CD4-positive, alpha-beta T cell (primary cell): ENCODE measurements at regions not wholly inside any gene's neighbourhood (a gene's known extent, or its start where the extent isn't known, plus 50 kb on each side); places are given as distances from the start of the nearest gene placed in this dataset.

Experiments
- ATAC-seq: fragments of 200-7000 bp; cut with Tn5 transposase; one replicate; pipeline ENCODE4 v1.10.0; 2022; ENCODE audit warnings: mild to moderate bottlenecking; ENCODE audit not compliant: poor library complexity
- CTCF ChIA-PET: fragments of 350-600 bp; sonication (Branson Sonifier 250); formaldehyde crosslinking; loops from one replicate; lab custom pipeline; 2021; ENCODE audit warnings: antibody characterized with exemption, inconsistent platforms; lab: Charles Lee
- POLR2A ChIA-PET: fragments of 350-600 bp; sonication (Branson Sonifier 250); formaldehyde crosslinking; loops from one replicate; lab custom pipeline; 2021; ENCODE audit warnings: antibody characterized with exemption, inconsistent platforms; lab: Charles Lee
- DNase-seq, 14 experiments: peaks; one replicate each; pipeline ENCODE4 v3.0.0-alpha.2; 2013 to 2020; ENCODE audit warnings: mixed read lengths in 2 of 14
- H3K27ac ChIP-seq, 2 donors: one replicate each; pipeline versions ENCODE4 v1.5.1 to v1.7.0; 2013; ENCODE audit warnings: low read length in 2 of 2, low read depth in 1 of 2, mild to moderate bottlenecking in 1 of 2
- H3K27me3 ChIP-seq, 2 experiments: 1 replicate in 1 of 2; 2 replicates in 1 of 2; pipeline versions ENCODE4 v1.6.1 to v1.7.0; 2013; ENCODE audit warnings: low read length in 2 of 2, control low read depth in 1 of 2, mild to moderate bottlenecking in 1 of 2, moderate library complexity in 1 of 2; ENCODE audit not compliant: insufficient read depth in 2 of 2, control insufficient read depth in 1 of 2
- H3K36me3 ChIP-seq: one replicate; pipeline ENCODE4 v1.6.1; 2013; ENCODE audit warnings: low read length, control low read depth; ENCODE audit not compliant: insufficient read depth
- H3K4me1 ChIP-seq: one replicate; pipeline ENCODE4 v1.6.1; 2013; ENCODE audit warnings: low read length, control low read depth; ENCODE audit not compliant: insufficient read depth
- H3K4me3 ChIP-seq: one replicate; pipeline ENCODE4 v1.5.1; 2013; ENCODE audit warnings: mild to moderate bottlenecking, low read length, moderate library complexity
- H3K9me3 ChIP-seq, 2 experiments: 1 replicate in 1 of 2; 2 replicates in 1 of 2; pipeline versions ENCODE4 v1.6.1 to v1.7.0; 2013; ENCODE audit warnings: low read length in 2 of 2, mild to moderate bottlenecking in 2 of 2, control low read depth in 1 of 2, moderate library complexity in 1 of 2; ENCODE audit not compliant: control insufficient read depth in 1 of 2, insufficient read depth in 1 of 2
- H3K27ac Mint-ChIP-seq: one replicate; pipeline ENCODE4 v1.8.0; 2020; ENCODE audit warnings: mixed read lengths
- H3K27me3 Mint-ChIP-seq: one replicate; pipeline ENCODE4 v1.8.0; 2021; ENCODE audit warnings: mixed read lengths
- H3K36me3 Mint-ChIP-seq: one replicate; pipeline ENCODE4 v1.8.0; 2021; ENCODE audit warnings: low read depth, mixed read lengths
- H3K4me1 Mint-ChIP-seq: one replicate; pipeline ENCODE4 v1.8.0; 2021; ENCODE audit warnings: low read depth, mixed read lengths
- H3K4me3 Mint-ChIP-seq: one replicate; pipeline ENCODE4 v1.8.0; 2020; ENCODE audit warnings: mild to moderate bottlenecking, mixed read lengths
- H3K9me3 Mint-ChIP-seq: one replicate; pipeline ENCODE4 v1.8.0; 2020; ENCODE audit warnings: mixed read lengths
- intact Hi-C, 2 experiments: fragments of 100-400 bp; cut with DNase I in 1 of 2; cut with micrococcal nuclease in 1 of 2; formaldehyde crosslinking; loops; one replicate each; pipeline versions ENCODE4 v1.15.1 to v1.9.0; 2023 to 2025; cut with DNase I, micrococcal nuclease
- TF ChIP-seq, protein P1 (sequence below): fragments of 200-600 bp; IDR thresholded peaks from one replicate; pipeline ENCODE4 v1.8.0; 2022; ENCODE audit warnings: antibody characterized with exemption, mild to moderate bottlenecking

DNA sequence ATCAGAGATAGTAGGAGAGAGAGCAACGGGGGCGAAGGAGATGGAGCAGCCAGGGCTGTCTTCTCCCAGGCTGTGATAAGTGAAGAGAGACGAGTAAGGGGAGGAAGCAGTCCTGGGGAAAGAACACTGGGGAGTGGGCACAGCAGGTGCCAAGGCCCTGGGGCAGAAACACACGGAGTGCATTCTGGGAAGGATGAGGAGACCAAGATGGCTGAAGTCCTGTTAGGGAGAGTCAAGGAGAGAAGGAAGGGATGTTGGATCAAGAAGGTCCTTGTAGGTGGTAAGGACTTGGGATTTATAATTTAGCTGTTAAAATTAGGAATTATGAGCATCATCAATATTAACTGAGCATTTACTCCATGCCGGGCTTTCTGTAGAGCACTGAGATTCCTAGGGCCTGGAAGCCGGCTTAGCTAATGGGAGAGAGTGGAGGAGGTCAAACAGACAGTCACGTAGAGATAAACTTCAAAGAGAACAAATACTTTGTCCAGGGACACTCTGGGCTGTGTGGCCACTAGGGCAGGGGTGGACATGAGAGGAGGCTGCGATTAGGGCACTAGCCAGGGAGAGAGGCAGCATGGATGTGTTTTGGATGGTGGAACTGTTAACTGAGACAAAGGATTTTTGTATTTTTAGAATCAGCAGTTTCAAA is 134.2 kb upstream of the PEG3 start:
- DNase-seq (no peak), ATAC-seq (no peak)
- Histone ChIP-seq H3K9me3 (peaks cover 28 to 59% of the 10 kb centered on the region in 2 experiments), H3K4me1 (no peaks in the 10 kb centered on the region), H3K27ac (no peak overlapping the region), H3K36me3 (no peaks in the 10 kb centered on the region), H3K27me3 (no peaks in the 10 kb centered on the region), H3K4me3 (no peak overlapping the region)
- Mint-ChIP-seq H3K36me3 (no peaks in the 10 kb centered on the region), H3K4me1 (no peaks in the 10 kb centered on the region), H3K27me3 (no peaks in the 10 kb centered on the region), H3K4me3 (no peak overlapping the region), H3K9me3 (peaks cover 14% of the 10 kb centered on the region), H3K27ac (no peak overlapping the region)
- ChIA-PET POLR2A (no interaction called here), CTCF (no interaction called here)
- TF ChIP-seq, protein P1, sequence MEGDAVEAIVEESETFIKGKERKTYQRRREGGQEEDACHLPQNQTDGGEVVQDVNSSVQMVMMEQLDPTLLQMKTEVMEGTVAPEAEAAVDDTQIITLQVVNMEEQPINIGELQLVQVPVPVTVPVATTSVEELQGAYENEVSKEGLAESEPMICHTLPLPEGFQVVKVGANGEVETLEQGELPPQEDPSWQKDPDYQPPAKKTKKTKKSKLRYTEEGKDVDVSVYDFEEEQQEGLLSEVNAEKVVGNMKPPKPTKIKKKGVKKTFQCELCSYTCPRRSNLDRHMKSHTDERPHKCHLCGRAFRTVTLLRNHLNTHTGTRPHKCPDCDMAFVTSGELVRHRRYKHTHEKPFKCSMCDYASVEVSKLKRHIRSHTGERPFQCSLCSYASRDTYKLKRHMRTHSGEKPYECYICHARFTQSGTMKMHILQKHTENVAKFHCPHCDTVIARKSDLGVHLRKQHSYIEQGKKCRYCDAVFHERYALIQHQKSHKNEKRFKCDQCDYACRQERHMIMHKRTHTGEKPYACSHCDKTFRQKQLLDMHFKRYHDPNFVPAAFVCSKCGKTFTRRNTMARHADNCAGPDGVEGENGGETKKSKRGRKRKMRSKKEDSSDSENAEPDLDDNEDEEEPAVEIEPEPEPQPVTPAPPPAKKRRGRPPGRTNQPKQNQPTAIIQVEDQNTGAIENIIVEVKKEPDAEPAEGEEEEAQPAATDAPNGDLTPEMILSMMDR, result no peak
- intact Hi-C loops, result no loop called here

GRCh38 chr19:56976300-56976699 is 135.8 kb upstream of the PEG3 start:
- DNase-seq, result no peak
- intact Hi-C loops, result no loop called here
- Histone ChIP-seq H3K4me1 (no peaks in the 10 kb centered on the region), H3K27ac (no peak overlapping the region), H3K4me3 (no peak overlapping the region), H3K9me3 (peaks cover 31 to 68% of the 10 kb centered on the region in 2 experiments), H3K27me3 (no peaks in the 10 kb centered on the region), H3K36me3 (no peaks in the 10 kb centered on the region)
- Mint-ChIP-seq H3K36me3 (no peaks in the 10 kb centered on the region), H3K27me3 (no peaks in the 10 kb centered on the region), H3K4me1 (no peaks in the 10 kb centered on the region), H3K27ac (no peak overlapping the region), H3K4me3 (no peak overlapping the region), H3K9me3 (peaks cover 14% of the 10 kb centered on the region)
- TF ChIP-seq, protein P1, result no peak
- POLR2A ChIA-PET, result interaction anchor here (0.6 kb wide), 1 partner anchor 1938 kb away, joined by 4 read pairs; the partner anchor contains the start of gene GP6
- CTCF ChIA-PET, result no interaction called here
- no peak for ATAC-seq

GRCh38 chr19:56976995-56977906 is 136.7 kb upstream of the PEG3 start:
- Mint-ChIP-seq H3K4me3 (no peak overlapping the region), H3K27me3 (no peaks in the 10 kb centered on the region), H3K9me3 (peaks cover 18% of the 10 kb centered on the region), H3K27ac (no peak overlapping the region), H3K4me1 (no peaks in the 10 kb centered on the region), H3K36me3 (peaks cover 6% of the 10 kb centered on the region)
- CTCF ChIA-PET, result no interaction called here
- Histone ChIP-seq H3K36me3 (no peaks in the 10 kb centered on the region), H3K27me3 (no peaks in the 10 kb centered on the region), H3K4me3 (no peak overlapping the region), H3K4me1 (no peaks in the 10 kb centered on the region), H3K9me3 (peaks cover 31 to 66% of the 10 kb centered on the region in 2 experiments), H3K27ac (no peak overlapping the region)
- no peak for DNase-seq
- TF ChIP-seq, protein P1, result no peak
- POLR2A ChIA-PET, result no interaction called here
- no peak for ATAC-seq
- intact Hi-C loops, result no loop called here
